RPMI7951 (cell line): ENCODE measurements at regions not wholly inside any gene's neighbourhood (a gene's known extent, or its start where the extent isn't known, plus 50 kb on each side); places are given as distances from the start of the nearest gene placed in this dataset.
"Not testable (repeated sequence)": the region's sequence is repeated elsewhere in the genome, so short reads cannot be mapped to it uniquely, and the experiment has no call there.

Experiments used
- DNase-seq: peaks from one replicate; pipeline ENCODE4 v3.0.0-alpha.2; 2012; ENCODE audit warnings: low read depth

DNA sequence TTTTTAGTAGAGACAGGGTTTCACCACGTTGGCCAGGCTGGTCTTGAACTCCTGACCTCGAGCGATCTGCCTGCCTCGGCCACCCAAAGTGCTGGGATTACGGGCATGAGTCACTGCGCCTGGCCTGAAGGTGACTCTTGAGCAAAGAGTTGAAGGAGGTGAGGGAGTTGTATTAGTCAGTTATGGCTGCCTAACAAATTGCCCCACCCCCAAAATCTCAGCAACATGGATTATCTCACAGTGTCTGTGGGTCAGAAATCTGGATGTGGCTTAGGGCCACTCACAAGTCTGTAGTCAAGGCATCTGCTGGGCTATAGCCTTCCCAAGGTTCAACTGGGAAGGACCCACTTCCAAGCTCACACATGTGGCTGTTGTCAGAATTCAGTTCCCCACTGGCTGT, 52.8 kb upstream of the ADGRE5 start:
- no peak for DNase-seq

DNA sequence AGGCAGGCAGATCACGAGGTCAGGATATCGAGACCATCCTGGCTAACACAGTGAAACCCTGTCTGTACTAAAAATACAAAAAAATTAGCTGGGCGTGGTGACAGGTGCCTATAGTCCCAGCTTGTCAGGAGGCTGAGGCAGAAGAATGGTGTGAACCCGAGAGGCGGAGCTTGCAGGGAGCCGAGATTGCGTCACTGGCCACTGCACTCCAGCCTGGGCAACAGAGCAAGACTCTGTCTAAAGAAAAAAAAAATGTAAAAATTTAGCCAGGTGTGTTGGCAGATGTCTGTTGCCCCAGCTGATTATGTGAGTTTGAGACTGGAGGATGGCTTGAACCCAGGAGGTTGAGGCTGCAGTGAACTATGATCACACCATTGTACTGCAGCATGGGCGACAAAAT, 54.2 kb upstream of the ADGRE5 start:
- DNase-seq, result not testable (repeated sequence)

DNA sequence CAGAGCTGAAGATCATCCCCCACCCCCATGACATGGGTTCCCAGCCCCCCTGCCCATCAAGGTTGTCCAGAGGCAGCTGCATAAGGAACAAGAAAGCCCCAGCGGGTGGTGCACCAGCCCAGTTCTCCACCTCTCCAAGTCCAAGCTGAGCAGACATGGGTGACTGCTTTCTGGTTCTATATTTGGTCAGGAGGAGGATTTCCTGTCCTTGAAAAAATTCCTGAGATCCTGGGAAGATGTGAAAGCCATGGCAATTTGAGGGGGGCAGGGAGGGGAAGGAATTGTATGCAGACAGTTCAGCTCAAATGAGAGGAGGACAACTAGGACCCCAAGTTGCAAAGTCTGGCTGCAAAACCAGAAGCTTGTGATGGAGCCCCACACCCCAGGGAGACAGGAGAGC, 55.4 kb upstream of the ADGRE5 start:
- DNase-seq, result peak; percentile 15

DNA sequence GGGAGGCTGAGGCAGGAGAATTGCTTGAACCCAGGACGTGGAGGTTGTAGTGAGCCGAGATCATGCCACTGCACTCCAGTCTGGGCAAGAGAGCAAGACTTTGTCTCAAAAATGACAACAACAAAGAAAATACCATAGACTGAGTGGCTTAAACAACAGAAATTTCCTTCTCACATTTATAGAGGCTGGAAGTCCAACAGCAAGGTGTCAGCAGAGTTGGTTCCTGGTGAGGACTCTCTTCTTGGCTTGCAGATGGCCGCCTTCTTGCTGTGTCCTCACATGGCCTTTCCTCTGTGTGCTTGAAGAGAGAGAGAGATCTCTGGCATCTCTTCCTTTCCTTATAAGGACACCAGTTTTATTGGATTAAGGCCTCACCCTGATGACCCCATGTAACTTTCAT, 56.1 kb upstream of the ADGRE5 start:
- no peak for DNase-seq

DNA sequence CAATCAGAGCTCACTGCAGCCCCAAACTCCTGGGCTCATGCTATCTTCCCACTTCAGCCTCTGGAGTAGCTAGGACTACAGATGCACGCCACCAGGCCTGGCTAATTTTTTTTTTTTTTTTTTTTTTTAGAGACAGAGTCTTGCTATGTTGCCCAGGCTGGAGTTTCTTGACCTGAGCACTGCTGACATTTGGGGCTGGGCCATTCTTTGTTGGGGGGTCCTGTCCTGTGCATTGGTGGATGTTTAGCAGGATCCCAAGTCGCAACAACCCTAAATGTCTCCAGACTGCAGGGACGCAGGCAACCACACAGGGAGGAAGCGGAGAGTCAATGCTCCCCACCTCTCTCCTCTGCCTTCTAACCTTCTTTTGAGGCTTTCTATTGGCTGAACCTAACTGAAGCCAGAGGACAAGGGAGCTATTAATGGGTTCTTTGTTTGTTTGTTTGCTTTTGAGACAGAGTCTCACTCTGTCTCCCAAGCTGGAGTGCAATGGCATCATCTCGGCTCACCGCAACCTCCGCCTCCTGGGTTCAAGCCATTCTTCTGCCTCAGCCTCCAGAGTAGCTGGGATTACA, 58.3 kb upstream of the ADGRE5 start:
- no peak for DNase-seq

DNA sequence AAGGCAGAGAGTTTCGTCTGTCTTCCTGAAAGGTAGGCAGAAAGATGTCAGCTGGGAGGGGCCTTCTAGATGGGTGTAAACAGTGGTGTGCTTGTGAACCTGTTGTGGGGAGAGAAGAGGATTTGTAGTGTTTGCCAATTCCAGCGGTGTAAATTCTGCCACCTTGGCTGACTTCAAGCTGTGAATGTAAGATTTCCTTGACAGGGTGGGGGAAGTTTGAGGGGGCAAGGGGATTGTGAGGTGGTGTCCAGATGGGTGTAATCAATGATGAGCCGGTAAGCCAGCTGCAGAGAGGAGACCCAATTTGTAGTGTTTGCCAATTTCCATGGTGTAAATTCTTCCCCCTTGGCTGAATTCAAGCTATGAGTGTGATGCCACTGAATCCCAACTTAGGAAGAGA, 61.0 kb upstream of the ADGRE5 start:
- no peak for DNase-seq

DNA sequence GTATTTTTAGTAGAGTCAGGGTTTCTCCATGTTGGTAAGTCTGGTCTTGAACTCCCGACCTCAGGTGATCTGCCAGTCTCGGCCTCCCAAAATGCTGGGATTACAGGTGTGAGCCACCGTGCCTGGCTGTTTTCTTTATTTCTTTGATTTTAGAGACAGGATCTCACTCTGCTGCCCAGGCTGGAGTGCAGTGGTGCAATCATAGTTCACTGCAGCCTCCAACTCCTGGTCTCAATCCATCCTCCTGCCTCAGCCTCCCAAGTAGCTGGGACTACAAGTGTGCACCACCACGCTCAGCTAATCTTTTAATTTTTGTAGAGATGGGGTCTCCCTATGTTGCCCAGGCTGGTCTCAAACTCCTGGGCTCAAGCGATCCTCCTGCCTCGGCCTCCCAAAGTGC, 61.5 kb upstream of the ADGRE5 start:
- DNase-seq, result not testable (repeated sequence)

DNA sequence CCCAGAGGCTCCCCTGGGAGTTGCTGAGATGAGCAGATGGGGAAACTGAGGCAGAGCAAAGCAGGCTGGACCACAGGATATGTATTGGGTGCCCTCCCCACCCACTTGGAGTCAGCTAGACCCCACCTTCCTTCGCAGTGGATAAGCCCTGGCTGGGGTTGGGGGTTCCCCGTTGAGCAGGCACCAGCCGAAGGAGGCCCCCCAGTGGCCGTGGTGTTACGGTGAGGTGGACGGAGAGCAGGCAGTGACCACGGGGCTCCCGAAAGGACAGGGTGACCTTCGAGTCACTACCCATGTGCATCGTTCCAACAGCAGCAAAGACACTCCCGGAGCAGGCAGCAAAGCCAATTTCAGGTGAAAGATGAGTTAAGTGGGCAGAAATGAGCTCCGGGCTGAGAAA, 62.4 kb upstream of the ADGRE5 start:
- no peak for DNase-seq

DNA sequence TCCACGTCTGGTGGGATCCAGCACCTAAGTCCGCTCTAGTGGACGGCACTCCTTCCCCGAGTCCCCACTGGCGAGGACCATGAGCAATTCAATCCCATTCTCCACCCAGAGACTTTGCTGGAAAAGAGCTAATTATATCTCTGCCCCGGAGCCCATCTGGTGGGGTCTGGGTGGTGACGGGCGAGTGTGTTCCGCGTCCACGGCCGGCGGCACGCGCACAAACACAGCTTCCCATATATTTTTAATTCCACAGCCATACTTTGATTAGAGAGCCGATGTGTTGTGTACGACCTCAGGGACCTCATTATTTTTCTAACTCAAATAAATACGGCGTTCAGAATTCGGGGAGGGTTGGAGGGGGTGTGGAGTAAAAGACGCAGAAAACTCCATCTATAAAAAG, 64.1 kb upstream of the ADGRE5 start:
- no peak for DNase-seq

DNA sequence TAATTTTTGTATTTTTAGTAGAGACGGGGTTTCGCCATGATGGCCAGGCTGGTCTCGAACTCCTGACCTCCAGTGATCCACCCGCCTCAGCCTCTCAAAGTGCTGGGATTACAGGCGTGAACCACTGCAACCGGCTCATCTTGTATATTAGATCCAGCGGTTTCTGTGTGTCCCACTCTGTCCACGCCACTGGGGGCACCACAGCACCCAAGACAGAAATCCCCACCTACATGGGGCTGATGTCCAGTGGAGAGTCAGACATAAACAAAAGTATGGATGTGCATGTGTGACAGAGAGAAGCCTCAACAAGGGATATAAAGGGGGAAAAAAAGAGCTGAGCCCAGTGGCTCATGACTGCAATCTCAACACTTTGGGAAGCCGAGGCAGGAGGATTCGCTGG, 65.8 kb upstream of the ADGRE5 start:
- no peak for DNase-seq

DNA sequence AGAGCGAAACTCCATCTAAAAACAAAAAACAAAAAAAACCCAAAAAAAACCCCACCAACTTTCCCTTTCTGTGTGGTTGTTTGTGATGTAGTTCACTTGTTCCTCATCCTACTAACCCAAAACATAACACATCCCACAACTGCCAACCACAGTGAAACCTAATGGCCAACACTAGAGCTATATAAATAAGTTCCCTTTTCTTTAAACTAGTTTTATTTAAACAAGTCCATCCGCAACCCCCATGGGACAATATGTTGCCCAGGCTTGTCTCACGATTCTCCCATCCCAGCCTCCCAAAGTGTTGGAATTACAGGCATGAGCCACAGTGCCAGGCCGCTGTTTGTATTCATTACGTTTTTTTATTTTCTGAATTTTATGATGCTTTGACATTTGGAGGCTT, 71.2 kb upstream of the ADGRE5 start:
- no peak for DNase-seq

DNA sequence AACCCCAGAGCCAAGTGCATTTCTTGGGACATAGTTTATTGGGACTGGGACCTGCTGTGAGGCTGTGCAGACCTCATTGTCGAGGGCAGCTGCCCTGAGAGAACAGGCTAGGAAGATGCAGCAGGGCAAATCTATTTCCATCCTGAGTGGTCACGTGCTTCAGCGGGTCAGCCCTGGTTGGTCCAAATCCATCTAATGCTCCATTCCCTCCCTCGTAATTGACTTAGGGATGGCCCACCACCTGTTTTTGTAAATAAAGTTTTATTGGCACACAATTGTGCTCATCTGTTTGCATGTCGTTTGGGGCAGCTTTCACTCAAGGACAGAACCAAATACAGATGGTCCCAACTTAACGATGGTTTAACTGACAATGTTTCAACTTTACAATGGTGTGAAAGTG, 75.5 kb upstream of the ADGRE5 start:
- no peak for DNase-seq

DNA sequence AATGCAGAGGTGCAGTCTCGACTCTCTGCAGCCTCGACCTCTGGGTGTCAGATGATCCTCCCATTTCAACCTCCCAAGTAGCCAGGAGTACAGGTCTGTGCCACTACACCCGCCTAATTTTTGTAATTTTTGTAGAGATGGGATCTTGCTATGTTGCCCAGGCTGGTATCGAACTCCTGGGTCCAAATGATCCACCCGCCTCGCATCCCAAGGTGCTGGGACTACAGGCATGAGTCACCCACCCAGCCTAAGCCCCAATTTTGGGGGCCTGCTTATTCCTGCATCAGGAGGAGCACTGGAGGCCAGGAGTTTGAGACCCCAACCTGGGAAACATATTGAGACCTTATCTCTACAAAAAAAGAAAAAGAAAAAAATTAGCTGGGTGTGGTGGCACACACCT, 80.1 kb upstream of the ADGRE5 start:
- no peak for DNase-seq

DNA sequence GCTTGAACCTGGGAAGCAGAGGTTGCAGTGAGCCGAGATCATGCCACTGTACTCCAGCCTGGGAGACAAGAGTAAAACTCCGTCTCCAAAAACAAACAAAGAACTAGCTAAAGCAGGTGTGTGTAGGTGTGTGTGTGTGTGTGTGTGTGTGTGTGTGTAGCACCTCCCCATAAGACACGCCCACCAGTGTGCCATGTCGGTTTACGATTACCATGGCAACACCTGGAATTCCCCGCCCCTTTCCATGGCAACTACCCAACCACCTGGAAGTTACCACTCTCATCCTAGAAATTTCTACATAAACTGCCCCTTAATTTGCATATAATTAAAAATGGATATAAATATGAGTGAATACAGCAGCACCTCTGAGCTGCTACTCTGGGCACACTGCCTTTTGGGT, 80.9 kb upstream of the ADGRE5 start:
- no peak for DNase-seq

DNA sequence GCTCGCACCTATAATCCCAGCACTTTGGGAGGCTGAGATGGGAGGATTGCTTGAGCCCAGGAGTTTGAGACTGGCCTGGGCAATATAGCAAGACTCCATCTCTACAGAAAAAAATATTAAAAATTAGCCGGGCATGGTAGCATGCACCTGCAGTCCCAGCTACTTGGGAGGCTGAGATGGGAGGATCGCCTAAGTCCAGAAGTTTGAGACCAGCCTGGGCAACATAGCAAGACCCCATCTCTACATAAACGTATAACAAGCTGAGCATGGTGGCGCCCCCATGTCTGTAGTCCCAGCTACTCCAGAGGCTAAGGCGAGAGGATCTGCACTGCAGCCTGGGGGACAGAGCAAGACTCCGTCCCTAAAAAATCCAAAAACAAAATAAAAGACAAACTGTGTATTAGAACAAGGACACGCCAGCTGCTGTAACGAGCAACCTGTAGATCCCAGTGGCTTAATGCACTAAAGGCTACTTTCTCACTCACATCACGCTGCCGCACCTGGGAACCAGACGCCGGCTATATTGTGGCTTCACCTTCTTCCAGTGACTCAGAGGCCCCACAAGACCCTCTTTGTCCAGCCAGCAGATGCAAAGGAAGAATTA, 81.9 kb upstream of the ADGRE5 start:
- DNase-seq, result not testable (repeated sequence)

DNA sequence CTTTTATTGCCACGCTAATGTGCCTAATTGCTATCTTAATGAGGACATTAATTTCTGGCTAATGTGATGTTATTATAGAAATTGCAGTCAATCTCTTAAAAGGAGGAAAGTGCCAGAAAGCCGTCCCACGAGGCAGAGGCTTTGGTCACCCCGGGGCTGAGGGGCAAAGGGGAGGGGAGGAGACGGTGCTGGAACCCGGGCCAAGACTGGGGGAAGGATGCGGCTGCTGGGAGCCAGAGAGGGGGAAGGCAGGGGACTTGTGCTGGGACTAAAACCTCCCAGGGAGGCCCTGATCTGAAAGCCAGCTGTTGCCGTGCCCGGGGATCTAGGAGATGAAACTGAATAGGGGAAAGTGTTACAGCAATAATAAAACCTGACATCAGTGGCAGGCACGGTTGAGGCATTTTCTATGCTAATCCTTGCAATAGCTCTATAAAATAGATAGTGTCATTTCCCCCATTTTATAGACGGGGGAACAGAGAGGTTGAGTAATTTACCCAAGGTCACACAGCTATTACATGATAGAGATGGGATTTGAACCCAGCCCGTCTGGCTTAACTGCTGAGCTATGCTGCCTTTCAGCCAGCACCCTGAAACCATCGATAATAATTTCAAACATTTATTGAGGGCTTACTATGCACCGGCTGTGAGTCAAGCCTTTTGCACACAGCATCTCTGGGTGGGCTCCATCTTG, 83.2 kb upstream of the ADGRE5 start:
- DNase-seq, result not testable (repeated sequence)

DNA sequence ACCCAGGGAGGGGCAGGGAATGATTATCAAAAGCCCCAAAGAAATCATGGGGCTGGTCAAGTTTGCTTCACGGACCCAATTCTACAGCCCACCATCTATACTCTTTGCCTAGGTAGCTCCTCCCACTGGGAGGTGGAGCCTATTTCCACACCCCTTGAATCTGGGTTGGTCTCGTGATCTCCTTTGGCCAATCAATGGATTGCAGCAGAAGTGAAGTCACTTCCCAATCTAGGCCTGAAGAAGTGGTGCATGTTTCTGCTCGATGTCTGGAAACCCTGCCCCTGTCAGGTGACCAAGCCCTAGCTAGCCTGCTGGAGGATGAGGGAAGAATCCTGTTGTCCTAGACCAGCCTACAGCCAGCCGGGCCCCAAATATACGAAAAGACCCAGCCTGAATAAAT, 86.3 kb upstream of the ADGRE5 start:
- not testable (repeated sequence) for DNase-seq

DNA sequence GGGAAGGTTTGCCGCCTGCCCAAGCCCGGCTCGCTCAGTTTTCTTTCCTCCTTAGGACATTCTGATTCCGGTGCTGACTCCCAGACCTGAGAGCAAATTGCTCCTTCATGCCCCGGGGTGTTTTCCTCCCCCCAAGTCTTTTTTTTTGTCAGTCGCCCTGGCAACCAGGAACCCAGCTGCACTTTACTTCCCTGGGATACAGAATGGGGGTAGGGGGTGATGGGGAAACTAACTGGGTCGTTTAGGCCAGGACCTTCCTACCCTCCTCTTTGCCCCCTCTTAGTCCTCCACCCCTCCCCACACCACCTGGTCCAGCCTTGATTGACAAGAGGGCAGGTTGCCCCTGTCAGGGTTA, 87.5 kb upstream of the ADGRE5 start:
- DNase-seq, result not testable (repeated sequence)

DNA sequence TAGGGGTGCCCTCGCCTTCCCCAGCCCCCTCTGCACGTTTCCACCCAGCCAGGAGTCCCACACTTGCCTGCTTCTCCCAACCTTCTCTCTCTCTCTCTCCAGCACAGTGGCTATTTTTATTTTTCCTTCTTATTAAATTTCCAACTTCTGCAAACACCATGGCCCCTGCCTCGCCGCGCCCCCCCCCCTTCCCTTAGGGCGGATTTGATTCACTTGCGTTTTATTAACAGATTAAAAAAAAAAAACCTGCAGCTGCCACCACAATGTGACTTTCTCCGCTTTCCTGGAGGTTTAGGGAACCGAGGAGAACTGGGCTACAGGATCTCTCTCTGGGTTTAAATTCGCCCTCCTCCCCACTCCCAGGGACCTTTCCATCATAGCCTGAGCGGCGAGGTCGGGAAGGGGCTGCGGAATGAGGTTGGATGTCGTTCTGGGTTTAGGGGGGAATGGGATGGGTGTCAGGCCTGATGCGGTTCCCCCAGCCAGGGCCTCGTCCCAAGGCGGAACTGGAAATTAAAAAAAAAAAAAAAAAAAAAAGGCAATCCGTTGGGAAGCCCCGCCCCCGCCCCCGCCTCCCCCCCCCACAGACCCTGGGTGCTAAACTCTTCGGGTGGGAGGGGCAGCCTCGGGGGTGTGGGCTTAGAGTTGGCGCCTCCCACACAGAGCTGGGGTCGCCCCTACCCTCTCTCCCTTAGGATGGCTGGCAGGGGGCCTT, 87.3 kb upstream of the ADGRL1 start:
- DNase-seq, result not testable (repeated sequence)

DNA sequence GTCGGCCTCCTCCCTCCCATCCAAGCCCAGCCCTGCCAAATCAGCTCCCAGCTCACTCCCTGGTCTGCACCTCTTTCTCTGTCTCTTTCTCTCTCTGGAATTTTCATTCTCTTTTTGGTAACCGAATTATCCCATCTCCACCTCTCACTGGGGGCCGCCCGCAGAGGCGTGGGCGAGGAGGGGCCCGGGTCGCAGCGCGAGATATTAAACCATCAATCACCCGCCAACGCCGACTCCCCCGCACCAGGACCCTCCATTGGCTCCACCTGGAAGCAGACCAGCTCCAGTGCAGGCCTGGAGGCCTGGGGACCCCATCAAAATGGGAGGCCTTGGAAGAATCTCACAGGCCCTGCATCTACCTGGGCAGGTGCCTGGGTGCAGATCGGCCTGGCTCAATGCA, 83.8 kb upstream of the ADGRL1 start:
- not testable (repeated sequence) for DNase-seq

DNA sequence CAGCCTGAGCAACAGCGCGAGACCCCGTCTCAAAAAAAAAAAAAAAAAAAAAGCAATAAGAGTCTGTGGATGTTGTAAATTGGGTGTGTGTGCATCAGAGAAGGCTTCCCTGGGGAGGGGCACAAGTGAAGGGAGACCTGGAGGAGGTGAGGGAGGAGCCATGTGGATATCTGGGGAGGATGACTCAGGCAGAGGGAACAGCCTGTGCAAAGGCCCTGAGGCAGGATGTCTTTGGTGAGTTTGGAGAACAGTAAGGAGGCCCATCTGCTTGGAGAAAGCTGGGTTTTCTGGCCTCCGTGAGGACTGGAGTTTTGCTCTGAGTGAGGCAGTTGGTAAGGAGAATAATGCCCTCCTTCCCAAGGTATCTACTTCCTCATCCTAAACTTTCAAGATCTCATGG, 81.9 kb upstream of the ADGRL1 start:
- not testable (repeated sequence) for DNase-seq

DNA sequence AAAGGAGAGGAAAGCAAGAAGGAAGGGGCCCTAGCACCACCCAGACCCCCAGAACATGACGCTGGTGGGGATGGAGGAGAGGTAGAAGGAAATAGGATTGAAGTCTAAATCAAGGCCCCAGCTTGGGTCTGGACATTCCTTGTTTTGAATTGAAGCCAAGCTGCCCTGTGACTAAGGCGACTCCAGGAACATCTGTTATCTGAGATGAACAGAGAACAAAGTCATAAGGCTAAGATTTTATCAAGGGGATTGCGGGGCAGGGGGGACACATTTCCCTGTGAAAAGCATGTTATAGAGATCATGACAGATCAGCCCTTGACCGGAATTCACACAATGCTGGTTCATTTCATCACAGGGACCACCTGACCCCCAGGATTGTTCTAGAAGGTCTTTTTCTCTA, 80.6 kb upstream of the ADGRL1 start:
- DNase-seq, result peak; percentile 50

DNA sequence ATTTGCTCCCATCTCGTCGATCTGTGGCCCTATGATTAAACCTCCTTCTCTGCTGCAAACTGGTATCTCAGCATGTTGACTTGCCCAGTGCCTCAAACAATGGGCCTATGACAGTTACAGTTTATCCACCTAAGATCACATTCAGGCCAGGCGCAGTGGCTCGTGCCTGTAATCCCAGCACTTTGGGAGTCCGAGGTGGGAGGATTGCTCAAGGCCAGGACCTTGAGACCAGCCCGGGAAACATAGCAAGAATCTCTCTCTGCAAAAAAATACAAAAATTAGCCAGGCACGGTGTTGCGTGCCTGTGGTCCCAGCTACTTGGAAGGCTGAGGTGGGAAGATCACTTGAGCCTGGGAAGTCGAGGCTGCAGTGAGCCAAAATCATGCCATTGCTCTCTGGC, 79.8 kb upstream of the ADGRL1 start:
- not testable (repeated sequence) for DNase-seq
